ENCODE measurements at regions not wholly inside any gene's neighbourhood (a gene's known extent, or its start where the extent isn't known, plus 50 kb on each side); places are given as distances from the start of the nearest gene placed in this dataset.

- DNase-seq (ENCODE audit: low spot score) (no peak), FAIRE-seq (no peak), ATAC-seq (no peak)
- POLR2A ChIA-PET: no interaction called here
- Histone ChIP-seq H3K9ac (ENCODE audit: insufficient read depth, low read depth, low read length) (no peak overlapping the region), H3K4me3 (replicated peaks in 1 of 3; ENCODE audit: insufficient read depth in 1 of 3, low read depth in 2 of 3, low read length in 3 of 3) (no peak overlapping the region), H3K4me2 (ENCODE audit: low read depth, low read length) (no peak overlapping the region), H3K9me3 (ENCODE audit: low read length) (no peaks in the 10 kb centered on the region), H3K4me1 (ENCODE audit: insufficient read depth, low read length) (no peaks in the 10 kb centered on the region), H2AFZ (ENCODE audit: low read length) (no peak overlapping the region), H4K20me1 (ENCODE audit: insufficient read depth, low read length) (0 out of 2 replicates have a peak, but pooled peaks cover 2% of the 10 kb centered on the region), H3K27me3 (ENCODE audit: control insufficient read depth in 1 of 2, insufficient read depth in 2 of 2, low read length in 2 of 2) (peaks cover 2 to 12% of the 10 kb centered on the region in 2 experiments; a peak in 4 of 5 replicates), H3K36me3 (replicated peaks in 1 of 2; ENCODE audit: control insufficient read depth in 1 of 2, insufficient read depth in 2 of 2, low read length in 2 of 2) (no peaks in the 10 kb centered on the region), H3K27ac (ENCODE audit: extremely low read length, insufficient read depth, low read length) (no peak overlapping the region), H3K79me2 (ENCODE audit: insufficient read depth, low read length) (no peaks in the 10 kb centered on the region)
- CTCF ChIA-PET (ENCODE audit: low intra/inter-chr PET ratio, low total read pairs): no interaction called here
- WGBS (ENCODE audit: low lambda C conversion rate): 8% methylated on average over 6 of the region's 6 CpGs
- intact Hi-C loops (cut with micrococcal nuclease; ENCODE audit: unreplicated experiment): no loop called here
- BruUV-seq (replicated peaks): no TSS peak
- in situ Hi-C loops (cut with HindIII; ENCODE audit: extremely low pct_ligation_motif_present, low pct_unique_long_range_greater_than_20kb): no loop called here
- TF ChIP-seq CTCF (CRISPR knock-in tag; IDR thresholded peaks at IDR 0.05) (no peak), CHD2 (IDR thresholded peaks at IDR 0.05; ENCODE audit: low read depth, low read length) (no peak), ZNF274 (CRISPR knock-in tag; IDR thresholded peaks at IDR 0.05) (no peak), ZNF784 (CRISPR knock-in tag; IDR thresholded peaks at IDR 0.05; ENCODE audit: borderline replicate concordance) (no peak), PCBP1 (IDR thresholded peaks at IDR 0.05; ENCODE audit: borderline replicate concordance, low read depth, low read length) (no peak), ZNF205 (CRISPR knock-in tag; IDR thresholded peaks at IDR 0.05) (no peak), ZBTB1 (CRISPR knock-in tag; IDR thresholded peaks at IDR 0.05; ENCODE audit: borderline replicate concordance) (no peak), FOXJ3 (CRISPR knock-in tag; IDR thresholded peaks at IDR 0.05; ENCODE audit: borderline replicate concordance) (no peak), TEAD2 (CRISPR knock-in tag; IDR thresholded peaks at IDR 0.05) (no peak), SNRNP70 (IDR thresholded peaks at IDR 0.05; ENCODE audit: low read depth, low read length) (no peak), SKI (IDR thresholded peaks at IDR 0.05; ENCODE audit: partially characterized antibody) (no peak), FIP1L1 (IDR thresholded peaks at IDR 0.05; ENCODE audit: borderline replicate concordance, insufficient read depth, low read depth, low read length) (no peak), ZNF12 (CRISPR knock-in tag; IDR thresholded peaks at IDR 0.05) (no peak), POGK (CRISPR knock-in tag; conservative IDR thresholded peaks at IDR 0.05) (no peak), MTF1 (CRISPR knock-in tag; IDR thresholded peaks at IDR 0.05) (no peak), GATAD1 (CRISPR knock-in tag; IDR thresholded peaks at IDR 0.05) (no peak)
- TF ChIP-seq, protein P1, sequence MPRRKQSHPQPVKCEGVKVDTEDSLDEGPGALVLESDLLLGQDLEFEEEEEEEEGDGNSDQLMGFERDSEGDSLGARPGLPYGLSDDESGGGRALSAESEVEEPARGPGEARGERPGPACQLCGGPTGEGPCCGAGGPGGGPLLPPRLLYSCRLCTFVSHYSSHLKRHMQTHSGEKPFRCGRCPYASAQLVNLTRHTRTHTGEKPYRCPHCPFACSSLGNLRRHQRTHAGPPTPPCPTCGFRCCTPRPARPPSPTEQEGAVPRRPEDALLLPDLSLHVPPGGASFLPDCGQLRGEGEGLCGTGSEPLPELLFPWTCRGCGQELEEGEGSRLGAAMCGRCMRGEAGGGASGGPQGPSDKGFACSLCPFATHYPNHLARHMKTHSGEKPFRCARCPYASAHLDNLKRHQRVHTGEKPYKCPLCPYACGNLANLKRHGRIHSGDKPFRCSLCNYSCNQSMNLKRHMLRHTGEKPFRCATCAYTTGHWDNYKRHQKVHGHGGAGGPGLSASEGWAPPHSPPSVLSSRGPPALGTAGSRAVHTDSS (CRISPR knock-in tag; conservative IDR thresholded peaks at IDR 0.05): no peak
- TF ChIP-seq, protein P2, sequence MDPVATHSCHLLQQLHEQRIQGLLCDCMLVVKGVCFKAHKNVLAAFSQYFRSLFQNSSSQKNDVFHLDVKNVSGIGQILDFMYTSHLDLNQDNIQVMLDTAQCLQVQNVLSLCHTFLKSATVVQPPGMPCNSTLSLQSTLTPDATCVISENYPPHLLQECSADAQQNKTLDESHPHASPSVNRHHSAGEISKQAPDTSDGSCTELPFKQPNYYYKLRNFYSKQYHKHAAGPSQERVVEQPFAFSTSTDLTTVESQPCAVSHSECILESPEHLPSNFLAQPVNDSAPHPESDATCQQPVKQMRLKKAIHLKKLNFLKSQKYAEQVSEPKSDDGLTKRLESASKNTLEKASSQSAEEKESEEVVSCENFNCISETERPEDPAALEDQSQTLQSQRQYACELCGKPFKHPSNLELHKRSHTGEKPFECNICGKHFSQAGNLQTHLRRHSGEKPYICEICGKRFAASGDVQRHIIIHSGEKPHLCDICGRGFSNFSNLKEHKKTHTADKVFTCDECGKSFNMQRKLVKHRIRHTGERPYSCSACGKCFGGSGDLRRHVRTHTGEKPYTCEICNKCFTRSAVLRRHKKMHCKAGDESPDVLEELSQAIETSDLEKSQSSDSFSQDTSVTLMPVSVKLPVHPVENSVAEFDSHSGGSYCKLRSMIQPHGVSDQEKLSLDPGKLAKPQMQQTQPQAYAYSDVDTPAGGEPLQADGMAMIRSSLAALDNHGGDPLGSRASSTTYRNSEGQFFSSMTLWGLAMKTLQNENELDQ (CRISPR knock-in tag; IDR thresholded peaks at IDR 0.05; ENCODE audit: borderline replicate concordance): no peak
Observed at GRCh38 chr11:115929618-115930129, 425.5 kb upstream of the CADM1 start.

Measured in HepG2 (cell line).